Stimulated activated naive CD8-positive, alpha-beta T cell treated with anti-CD3 and anti-CD28 coated beads, Interleukin-15, amount 100 ng/mL, for 72 hours (primary cell): ENCODE measurements at regions not wholly inside any gene's neighbourhood (a gene's known extent, or its start where the extent isn't known, plus 50 kb on each side); places are given as distances from the start of the nearest gene placed in this dataset.
A peak's percentile ranks its signal among the peaks of the same experiment; 100 is the strongest.

Source experiments
- ATAC-seq: fragments of 150-1000 bp; cut with Tn5 transposase; 2 replicates; pipeline ENCODE4 v1.10.0; 2021; ENCODE audit warnings: mild to moderate bottlenecking, moderate library complexity
- DNase-seq, 2 donors: peaks; one replicate each; pipeline ENCODE4 v3.0.0; 2021 to 2022
- H3K27ac Mint-ChIP-seq, 2 donors: one replicate each; pipeline ENCODE4 v1.8.0; 2022; ENCODE audit warnings: mild to moderate bottlenecking in 2 of 2, mixed read lengths in 2 of 2, moderate library complexity in 2 of 2
- H3K27me3 Mint-ChIP-seq: one replicate; pipeline ENCODE4 v1.8.0; 2022; ENCODE audit warnings: mixed read lengths
- H3K4me1 Mint-ChIP-seq: one replicate; pipeline ENCODE4 v1.8.0; 2022; ENCODE audit warnings: mild to moderate bottlenecking, mixed read lengths
- H3K4me3 Mint-ChIP-seq, 2 donors: one replicate each; pipeline ENCODE4 v1.8.0; 2022; ENCODE audit warnings: mild to moderate bottlenecking in 2 of 2, mixed read lengths in 2 of 2, moderate library complexity in 1 of 2
- H3K9me3 Mint-ChIP-seq, 2 donors: one replicate each; pipeline ENCODE4 v1.8.0; 2022; ENCODE audit warnings: mixed read lengths in 2 of 2

GRCh38 chr2:129781749-129782632 is 197.5 kb upstream of the RAB6C start:
- H3K9me3 Mint-ChIP-seq = no peaks in the 10 kb centered on the region
- no peak overlapping the region for H3K4me3 Mint-ChIP-seq
- H3K27me3 Mint-ChIP-seq = peaks cover 9% of the 10 kb centered on the region
- DNase-seq (no peak), ATAC-seq (peak; percentile 10)
- no peaks in the 10 kb centered on the region for H3K4me1 Mint-ChIP-seq
- peak overlapping the region in 1 of 2 donors; percentile 89 for H3K27ac Mint-ChIP-seq

- H3K27me3 Mint-ChIP-seq = peaks cover 9% of the 10 kb centered on the region
- H3K9me3 Mint-ChIP-seq = no peaks in the 10 kb centered on the region
- no peaks in the 10 kb centered on the region for H3K4me1 Mint-ChIP-seq
- no peak for DNase-seq
- no peak overlapping the region for H3K27ac Mint-ChIP-seq
- no peak overlapping the region for H3K4me3 Mint-ChIP-seq
- peak; percentile 27 for ATAC-seq
Observed at GRCh38 chr2:129782633-129782990, 196.9 kb upstream of the RAB6C start.

GRCh38 chr2:129784486-129784885 is 195.0 kb upstream of the RAB6C start:
- DNase-seq = no peak
- no peak for ATAC-seq
- Mint-ChIP-seq H3K4me1 (no peaks in the 10 kb centered on the region), H3K27ac (no peak overlapping the region), H3K9me3 (no peaks in the 10 kb centered on the region), H3K27me3 (peaks cover 9% of the 10 kb centered on the region), H3K4me3 (no peak overlapping the region)

GRCh38 chr2:129791712-129792111 is 187.8 kb upstream of the RAB6C start:
- Mint-ChIP-seq H3K9me3 (no peaks in the 10 kb centered on the region), H3K4me3 (no peak overlapping the region), H3K27me3 (no peaks in the 10 kb centered on the region), H3K27ac (no peak overlapping the region), H3K4me1 (no peaks in the 10 kb centered on the region)
- no peak for ATAC-seq
- no peak for DNase-seq

- Mint-ChIP-seq H3K9me3 (no peaks in the 10 kb centered on the region), H3K27me3 (no peaks in the 10 kb centered on the region), H3K4me1 (no peaks in the 10 kb centered on the region), H3K27ac (no peak overlapping the region), H3K4me3 (no peak overlapping the region)
- DNase-seq = no peak
- ATAC-seq = no peak
Observed at GRCh38 chr2:129793431-129793902, 186.0 kb upstream of the RAB6C start.

GRCh38 chr2:129794116-129794515 is 185.3 kb upstream of the RAB6C start:
- Mint-ChIP-seq H3K4me1 (no peaks in the 10 kb centered on the region), H3K27me3 (no peaks in the 10 kb centered on the region), H3K9me3 (no peaks in the 10 kb centered on the region)

GRCh38 chr2:129794540-129794939 is 184.9 kb upstream of the RAB6C start:
- H3K4me3 Mint-ChIP-seq = no peak overlapping the region
- H3K27me3 Mint-ChIP-seq = no peaks in the 10 kb centered on the region
- ATAC-seq (no peak), DNase-seq (no peak)
- no peaks in the 10 kb centered on the region for H3K4me1 Mint-ChIP-seq
- H3K9me3 Mint-ChIP-seq = no peaks in the 10 kb centered on the region
- no peak overlapping the region for H3K27ac Mint-ChIP-seq

More at GRCh38 chr2:129794116-129794515, 185.3 kb upstream of the RAB6C start:
- Mint-ChIP-seq H3K27ac (no peak overlapping the region), H3K4me3 (no peak overlapping the region)
- ATAC-seq (no peak), DNase-seq (no peak)

GRCh38 chr2:129796225-129796624 is 183.2 kb upstream of the RAB6C start:
- H3K27me3 Mint-ChIP-seq = peaks cover 8% of the 10 kb centered on the region
- H3K4me3 Mint-ChIP-seq = no peak overlapping the region
- no peaks in the 10 kb centered on the region for H3K9me3 Mint-ChIP-seq
- DNase-seq (no peak), ATAC-seq (no peak)
- no peak overlapping the region for H3K27ac Mint-ChIP-seq
- no peaks in the 10 kb centered on the region for H3K4me1 Mint-ChIP-seq

- H3K27me3 Mint-ChIP-seq = peaks cover 10% of the 10 kb centered on the region
- H3K4me1 Mint-ChIP-seq = no peaks in the 10 kb centered on the region
- no peaks in the 10 kb centered on the region for H3K9me3 Mint-ChIP-seq
- no peak overlapping the region for H3K4me3 Mint-ChIP-seq
- ATAC-seq (no peak), DNase-seq (no peak)
- no peak overlapping the region for H3K27ac Mint-ChIP-seq
Observed at GRCh38 chr2:129796801-129797488, 182.5 kb upstream of the RAB6C start.

- Mint-ChIP-seq H3K27me3 (peaks cover 10% of the 10 kb centered on the region), H3K27ac (no peak overlapping the region), H3K4me1 (no peaks in the 10 kb centered on the region), H3K4me3 (no peak overlapping the region), H3K9me3 (no peaks in the 10 kb centered on the region)
- no peak for ATAC-seq
- no peak for DNase-seq
Observed at GRCh38 chr2:129797489-129798300, 181.8 kb upstream of the RAB6C start.

- H3K27me3 Mint-ChIP-seq = peaks cover 10% of the 10 kb centered on the region
- no peak overlapping the region for H3K4me3 Mint-ChIP-seq
- ATAC-seq (no peak), DNase-seq (no peak)
- peak overlapping the region in 1 of 2 donors; percentile 56 for H3K27ac Mint-ChIP-seq
- H3K4me1 Mint-ChIP-seq = no peaks in the 10 kb centered on the region
- no peaks in the 10 kb centered on the region for H3K9me3 Mint-ChIP-seq
Observed at GRCh38 chr2:129798301-129798581, 181.2 kb upstream of the RAB6C start.

GRCh38 chr2:129798626-129799025 is 180.8 kb upstream of the RAB6C start:
- DNase-seq (no peak), ATAC-seq (no peak)
- Mint-ChIP-seq H3K9me3 (no peaks in the 10 kb centered on the region), H3K4me1 (no peaks in the 10 kb centered on the region), H3K27ac (no peak overlapping the region), H3K4me3 (no peak overlapping the region), H3K27me3 (peaks cover 10% of the 10 kb centered on the region)

- H3K4me3 Mint-ChIP-seq = no peak overlapping the region
- H3K9me3 Mint-ChIP-seq = no peaks in the 10 kb centered on the region
- H3K27me3 Mint-ChIP-seq = peaks cover 10% of the 10 kb centered on the region
- H3K4me1 Mint-ChIP-seq = no peaks in the 10 kb centered on the region
- no peak overlapping the region for H3K27ac Mint-ChIP-seq
- ATAC-seq (no peak), DNase-seq (no peak)
Observed at GRCh38 chr2:129799036-129799958, 180.2 kb upstream of the RAB6C start.

- Mint-ChIP-seq H3K27ac (peak overlapping the region in 1 of 2 donors; percentile 52), H3K4me3 (no peak overlapping the region), H3K27me3 (peaks cover 10% of the 10 kb centered on the region), H3K4me1 (no peaks in the 10 kb centered on the region), H3K9me3 (no peaks in the 10 kb centered on the region)
- ATAC-seq = no peak
- no peak for DNase-seq
Observed at GRCh38 chr2:129800285-129800684, 179.2 kb upstream of the RAB6C start.

GRCh38 chr2:129800686-129801085 is 178.8 kb upstream of the RAB6C start:
- H3K27ac Mint-ChIP-seq = peak overlapping the region in 1 of 2 donors; percentile 52
- DNase-seq (no peak), ATAC-seq (no peak)
- no peak overlapping the region for H3K4me3 Mint-ChIP-seq
- no peaks in the 10 kb centered on the region for H3K9me3 Mint-ChIP-seq
- H3K27me3 Mint-ChIP-seq = peaks cover 10% of the 10 kb centered on the region
- no peaks in the 10 kb centered on the region for H3K4me1 Mint-ChIP-seq
